ENCODE measurements at regions not wholly inside any gene's neighbourhood (a gene's known extent, or its start where the extent isn't known, plus 50 kb on each side); places are given as distances from the start of the nearest gene placed in this dataset.
A peak's percentile ranks its signal among the peaks of the same experiment; 100 is the strongest.

- H3K27me3 ChIP-seq (ENCODE audit: insufficient read depth, low read depth), result no peaks in the 10 kb centered on the region
- no TSS peak for BruUV-seq (replicated peaks)
- peak overlapping the region; percentile 72 for H3K4me3 ChIP-seq
- peak overlapping the region; percentile 88 for H2AFZ ChIP-seq
- peak overlapping the region; percentile 62 for H3K27ac ChIP-seq
- no peaks in the 10 kb centered on the region for H3K9me2 ChIP-seq (ENCODE audit: insufficient read depth)
- POLR2A ChIA-PET (ENCODE audit: unreplicated experiment), result interaction anchor here (0.6 to 0.7 kb wide), 3 partner anchors 16 to 395 kb away, joined by 3 to 6 read pairs (median 3); no protein-coding TSS in a partner anchor
- peak overlapping the region; percentile 83 for H3K4me2 ChIP-seq
- peaks cover 33% of the 10 kb centered on the region for H3F3A ChIP-seq (ENCODE audit: insufficient read depth, low read depth)
- CTCF ChIA-PET, result interaction anchor here (0.6 to 1.2 kb wide), 9 partner anchors 10 to 717 kb away, joined by 3 to 18 read pairs (median 6); no protein-coding TSS in a partner anchor
- peak; percentile 68 to 69 for DNase-seq
- H4K20me1 ChIP-seq (ENCODE audit: insufficient read depth), result peaks cover 2% of the 10 kb centered on the region
- H3K36me3 ChIP-seq (ENCODE audit: low read depth), result no peaks in the 10 kb centered on the region
- TF ChIP-seq, protein P1, sequence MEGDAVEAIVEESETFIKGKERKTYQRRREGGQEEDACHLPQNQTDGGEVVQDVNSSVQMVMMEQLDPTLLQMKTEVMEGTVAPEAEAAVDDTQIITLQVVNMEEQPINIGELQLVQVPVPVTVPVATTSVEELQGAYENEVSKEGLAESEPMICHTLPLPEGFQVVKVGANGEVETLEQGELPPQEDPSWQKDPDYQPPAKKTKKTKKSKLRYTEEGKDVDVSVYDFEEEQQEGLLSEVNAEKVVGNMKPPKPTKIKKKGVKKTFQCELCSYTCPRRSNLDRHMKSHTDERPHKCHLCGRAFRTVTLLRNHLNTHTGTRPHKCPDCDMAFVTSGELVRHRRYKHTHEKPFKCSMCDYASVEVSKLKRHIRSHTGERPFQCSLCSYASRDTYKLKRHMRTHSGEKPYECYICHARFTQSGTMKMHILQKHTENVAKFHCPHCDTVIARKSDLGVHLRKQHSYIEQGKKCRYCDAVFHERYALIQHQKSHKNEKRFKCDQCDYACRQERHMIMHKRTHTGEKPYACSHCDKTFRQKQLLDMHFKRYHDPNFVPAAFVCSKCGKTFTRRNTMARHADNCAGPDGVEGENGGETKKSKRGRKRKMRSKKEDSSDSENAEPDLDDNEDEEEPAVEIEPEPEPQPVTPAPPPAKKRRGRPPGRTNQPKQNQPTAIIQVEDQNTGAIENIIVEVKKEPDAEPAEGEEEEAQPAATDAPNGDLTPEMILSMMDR (conservative IDR thresholded peaks at IDR 0.05), result peak; percentile 35
- TF ChIP-seq EZH2 (IDR thresholded peaks at IDR 0.05; ENCODE audit: low read depth), result no peak
- intact Hi-C loops (cut with micrococcal nuclease; ENCODE audit: unreplicated experiment), result loop anchor here (2.0 kb wide), 1 partner anchor 39 kb away; no protein-coding TSS in a partner anchor
- peaks cover 15% of the 10 kb centered on the region for H3K4me1 ChIP-seq (replicated peaks; ENCODE audit: insufficient read depth)
- peaks cover 36% of the 10 kb centered on the region for H3K79me2 ChIP-seq (ENCODE audit: low read depth)
- no peaks in the 10 kb centered on the region for H3K9me3 ChIP-seq (ENCODE audit: insufficient read depth, low read depth)
These were observed 59.5 kb upstream of the GSE1 start for GRCh38 chr16:85553436-85554113.

DNA sequence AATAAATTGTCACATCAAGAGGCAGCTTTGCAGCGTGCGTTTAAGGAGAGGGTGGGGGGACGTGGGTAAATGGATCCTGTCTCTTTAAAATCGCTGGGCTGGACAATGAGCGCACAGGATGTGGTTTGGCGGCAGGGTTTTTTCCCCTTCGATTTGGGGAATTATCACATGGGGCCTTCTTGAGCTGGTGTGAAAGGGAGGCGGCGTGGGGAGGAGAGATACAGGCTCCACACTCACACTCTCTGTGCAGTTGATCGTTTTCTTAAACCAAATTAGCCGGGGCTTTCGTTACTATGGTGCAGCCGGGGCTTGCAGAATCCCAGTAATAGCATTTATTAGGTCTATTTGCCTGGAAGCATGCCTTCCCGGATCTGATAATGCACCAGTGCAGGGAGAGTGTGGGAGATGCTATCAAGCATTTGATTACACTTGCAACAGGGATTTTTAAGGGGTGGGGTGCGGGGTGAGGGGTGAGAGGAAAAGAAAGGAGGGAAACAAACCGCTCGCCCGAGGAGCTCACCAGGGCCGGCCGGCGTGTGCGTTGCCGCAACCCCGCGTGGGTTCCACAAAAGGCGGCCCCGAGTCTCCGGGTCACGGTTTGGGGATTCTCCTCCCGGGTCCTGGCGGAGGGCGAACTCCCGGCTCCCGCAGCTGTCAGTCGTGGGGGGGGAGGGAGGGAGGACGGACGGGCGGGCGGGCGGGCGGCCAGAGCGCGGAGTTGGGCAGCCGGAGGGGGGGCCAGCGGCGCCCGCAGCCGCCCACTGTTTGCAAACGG is 58.8 kb upstream of the GSE1 start:
- Histone ChIP-seq H3F3A (ENCODE audit: insufficient read depth, low read depth) (peaks cover 40% of the 10 kb centered on the region), H3K4me2 (peak overlapping the region; percentile 83), H3K9me3 (ENCODE audit: insufficient read depth, low read depth) (no peaks in the 10 kb centered on the region), H3K27ac (peak overlapping the region; percentile 62), H4K20me1 (ENCODE audit: insufficient read depth) (peaks cover 8% of the 10 kb centered on the region), H2AFZ (peak overlapping the region; percentile 88), H3K4me3 (peak overlapping the region; percentile 72), H3K36me3 (ENCODE audit: low read depth) (no peaks in the 10 kb centered on the region), H3K79me2 (ENCODE audit: low read depth) (peaks cover 43% of the 10 kb centered on the region), H3K4me1 (replicated peaks; ENCODE audit: insufficient read depth) (peaks cover 23% of the 10 kb centered on the region), H3K27me3 (ENCODE audit: insufficient read depth, low read depth) (no peaks in the 10 kb centered on the region), H3K9me2 (ENCODE audit: insufficient read depth) (no peaks in the 10 kb centered on the region)
- POLR2A ChIA-PET (ENCODE audit: unreplicated experiment), result interaction anchor here (0.7 kb wide), 1 partner anchor 17 kb away, joined by 3 read pairs; no protein-coding TSS in a partner anchor
- no TSS peak for BruUV-seq (replicated peaks)
- DNase-seq, result peak; percentile 63 to 76
- CTCF ChIA-PET, result interaction anchor here (0.6 to 1.0 kb wide), 4 partner anchors 24 to 138 kb away, joined by 3 to 8 read pairs (median 4); no protein-coding TSS in a partner anchor
- intact Hi-C loops (cut with micrococcal nuclease; ENCODE audit: unreplicated experiment), result loop anchor here (2.0 kb wide), 1 partner anchor 40 kb away; no protein-coding TSS in a partner anchor
- TF ChIP-seq, protein P1 (conservative IDR thresholded peaks at IDR 0.05), result no peak
- no peak for TF ChIP-seq EZH2 (IDR thresholded peaks at IDR 0.05; ENCODE audit: low read depth)

Measured in PC-9 (cell line).